GM12878 (cell line): ENCODE measurements at regions not wholly inside any gene's neighbourhood (a gene's known extent, or its start where the extent isn't known, plus 50 kb on each side); places are given as distances from the start of the nearest gene placed in this dataset.

Experiments
- CHD4 ChIP-seq: fragments of 200-600 bp; sonication (generic); IDR thresholded peaks from 2 replicates; pipeline ENCODE4 v1.6.1; 2016; ENCODE audit warnings: mild to moderate bottlenecking
- HDGF ChIP-seq: fragments of 450-650 bp; IDR thresholded peaks from 2 replicates; pipeline ENCODE4 v1.6.1; 2016; ENCODE audit warnings: antibody characterized with exemption
- IRF5 ChIP-seq: fragments of 450-650 bp; IDR thresholded peaks from 2 replicates; pipeline ENCODE4 v1.6.1; 2017; ENCODE audit warnings: borderline replicate concordance
- POLR2AphosphoS5 ChIP-seq: IDR thresholded peaks from 2 replicates; pipeline ENCODE4 v1.6.1; 2011; ENCODE audit warnings: mild to moderate bottlenecking, low read length, inconsistent platforms
- PRDM15 ChIP-seq: fragments of 450-650 bp; formaldehyde crosslinking; IDR thresholded peaks from 2 replicates; pipeline ENCODE4 v1.4.0; 2020; ENCODE audit warnings: mild to moderate bottlenecking, moderate library complexity
- SP1 ChIP-seq: IDR thresholded peaks from one replicate; pipeline ENCODE4 v1.6.1; 2011; ENCODE audit warnings: low read depth, low read length
- ZBTB4 ChIP-seq: fragments of 450-650 bp; formaldehyde crosslinking; IDR thresholded peaks from 2 replicates; pipeline ENCODE4 v1.4.0; 2022; ENCODE audit warnings: mild to moderate bottlenecking, moderate library complexity
- ZNF217 ChIP-seq: fragments of 450-650 bp; IDR thresholded peaks from 2 replicates; pipeline ENCODE4 v1.6.1; 2017; ENCODE audit warnings: antibody characterized with exemption, mild to moderate bottlenecking

- TF ChIP-seq PRDM15 (no peak), SP1 (no peak), ZNF217 (no peak), IRF5 (no peak), POLR2AphosphoS5 (no peak), HDGF (no peak), ZBTB4 (CRISPR knock-in tag) (no peak), CHD4 (no peak)
Observed at GRCh38 chr14:43525658-43526057, 981.4 kb downstream of the FSCB start (continued).
